ENCODE measurements at regions not wholly inside any gene's neighbourhood (a gene's known extent, or its start where the extent isn't known, plus 50 kb on each side); places are given as distances from the start of the nearest gene placed in this dataset.
A peak's percentile ranks its signal among the peaks of the same experiment; 100 is the strongest.

- no peak for DNase-seq
Measured at GRCh38 chr16:74169687-74170376, 126.8 kb upstream of the PSMD7 start.

- no peak for DNase-seq
Measured at GRCh38 chr16:74169066-74169465, 127.5 kb upstream of the PSMD7 start.

- DNase-seq, result no peak
Measured at GRCh38 chr16:74168445-74168844, 128.2 kb upstream of the PSMD7 start.

- no peak for DNase-seq
Measured at GRCh38 chr16:74166456-74166855, 130.2 kb upstream of the PSMD7 start.

GRCh38 chr16:74165566-74166080, 131.0 kb upstream of the PSMD7 start:
- no peak for DNase-seq

GRCh38 chr16:74160759-74161158, 135.9 kb upstream of the PSMD7 start:
- no peak for DNase-seq

GRCh38 chr16:74153773-74154172, 142.8 kb upstream of the PSMD7 start:
- no peak for DNase-seq

GRCh38 chr16:74146643-74147042, 150.0 kb upstream of the PSMD7 start:
- DNase-seq, result no peak

GRCh38 chr16:74143171-74143570, 153.4 kb upstream of the PSMD7 start:
- no peak for DNase-seq

GRCh38 chr16:74141015-74141414, 155.6 kb upstream of the PSMD7 start:
- DNase-seq, result no peak

- DNase-seq, result no peak
Measured at GRCh38 chr16:74140557-74140956, 156.1 kb upstream of the PSMD7 start.

- no peak for DNase-seq
Measured at GRCh38 chr16:74123826-74124225, 172.8 kb upstream of the PSMD7 start.

- DNase-seq, result no peak
Measured at GRCh38 chr16:74123195-74123594, 173.4 kb upstream of the PSMD7 start.

- DNase-seq, result no peak
Measured at GRCh38 chr16:74117798-74118197, 178.8 kb upstream of the PSMD7 start.

GRCh38 chr16:74113545-74113944, 183.1 kb upstream of the PSMD7 start:
- no peak for DNase-seq

GRCh38 chr16:74111456-74111982, 185.1 kb upstream of the PSMD7 start:
- peak; percentile 12 for DNase-seq

- DNase-seq, result peak; percentile 58
Measured at GRCh38 chr16:74107795-74108610, 188.6 kb upstream of the PSMD7 start.

- DNase-seq, result no peak
Measured at GRCh38 chr16:74104022-74104421, 192.6 kb upstream of the PSMD7 start.

- DNase-seq, result no peak
Measured at GRCh38 chr16:74101379-74102137, 195.1 kb upstream of the PSMD7 start.

GRCh38 chr16:74100395-74101326, 196.0 kb upstream of the PSMD7 start:
- no peak for DNase-seq

GRCh38 chr16:74099530-74099929, 197.1 kb upstream of the PSMD7 start:
- no peak for DNase-seq

GRCh38 chr16:74094962-74095361, 201.7 kb upstream of the PSMD7 start:
- no peak for DNase-seq

All from stimulated activated CD4-positive, alpha-beta T cell treated with anti-CD3 and anti-CD28 coated beads, Interleukin-15, amount 100 ng/mL, for 24 hours (primary cell).